H1 (cell line): ENCODE measurements at regions not wholly inside any gene's neighbourhood (a gene's known extent, or its start where the extent isn't known, plus 50 kb on each side); places are given as distances from the start of the nearest gene placed in this dataset.
"Not testable (repeated sequence)": the region's sequence is repeated elsewhere in the genome, so short reads cannot be mapped to it uniquely, and the experiment has no call there.

Experiments
- CHD1 ChIP-seq: IDR thresholded peaks from 2 replicates; pipeline ENCODE4 v1.6.1; 2012; ENCODE audit warnings: low read depth, low read length, improper control_type of control experiment
- EP300 ChIP-seq, 2 experiments: IDR thresholded peaks; 1 replicate in 1 of 2; 2 replicates in 1 of 2; pipeline ENCODE4 v1.6.1; 2011 to 2012; ENCODE audit warnings: low read depth in 2 of 2, low read length in 2 of 2, mild to moderate bottlenecking in 2 of 2, borderline replicate concordance in 1 of 2, inconsistent platforms in 1 of 2, moderate library complexity in 1 of 2
- EZH2 ChIP-seq: fragments of 200-600 bp; sonication (generic); IDR thresholded peaks from 2 replicates; pipeline ENCODE4 v1.7.1; 2012; ENCODE audit warnings: low read depth, mild to moderate bottlenecking, moderate library complexity, low read length, inconsistent platforms; ENCODE audit not compliant: severe bottlenecking
- NRF1 ChIP-seq: IDR thresholded peaks from 2 replicates; pipeline ENCODE4 v1.6.1; 2011; ENCODE audit warnings: mild to moderate bottlenecking, low read depth, low read length, improper control_type of control experiment
- POLR2A ChIP-seq, 2 experiments: IDR thresholded peaks; 1 replicate in 1 of 2; 2 replicates in 1 of 2; pipeline ENCODE4 v1.6.1; 2011; ENCODE audit warnings: low read depth in 2 of 2, low read length in 2 of 2, mild to moderate bottlenecking in 2 of 2; ENCODE audit errors: control extremely low read depth in 1 of 2
- RNF2 ChIP-seq: fragments of 200-900, 300-1000 bp; sonication (generic); IDR thresholded peaks from 2 replicates; pipeline ENCODE4 v1.7.1; 2016; ENCODE audit warnings: borderline replicate concordance, low read depth, mild to moderate bottlenecking, antibody characterized with exemption, low read length; ENCODE audit not compliant: poor library complexity, severe bottlenecking; ENCODE audit errors: missing control alignments
- SAP30 ChIP-seq: fragments of 300-600 bp; sonication (generic); IDR thresholded peaks from 2 replicates; pipeline ENCODE4 v1.7.1; 2012; ENCODE audit warnings: low read length, moderate library complexity, mild to moderate bottlenecking, inconsistent platforms; ENCODE audit not compliant: insufficient read depth, insufficient replicate concordance
- SIX5 ChIP-seq: IDR thresholded peaks from 2 replicates; pipeline ENCODE4 v1.6.1; 2011; ENCODE audit warnings: mild to moderate bottlenecking, low read depth, low read length
- SP2 ChIP-seq: IDR thresholded peaks from 2 replicates; pipeline ENCODE4 v1.6.1; 2012; ENCODE audit warnings: mild to moderate bottlenecking, low read length, inconsistent platforms
- SRF ChIP-seq: IDR thresholded peaks from 2 replicates; pipeline ENCODE4 v1.6.1; 2011; ENCODE audit warnings: mild to moderate bottlenecking, low read depth, low read length, moderate library complexity
- TF ChIP-seq, protein P1 (sequence below): IDR thresholded peaks from 2 replicates; pipeline ENCODE4 v1.6.1; 2011; ENCODE audit warnings: low read length, improper control_type of control experiment
- TF ChIP-seq, protein P2 (sequence below), 3 experiments: IDR thresholded peaks; 1 replicate in 2 of 3; 2 replicates in 1 of 3; pipeline versions ENCODE4 v1.5.1 to v1.6.1; 2011; ENCODE audit warnings: low read length in 3 of 3, mild to moderate bottlenecking in 3 of 3, inconsistent platforms in 2 of 3, low read depth in 1 of 3, moderate library complexity in 1 of 3; ENCODE audit not compliant: insufficient read depth in 1 of 3; ENCODE audit errors: control extremely low read depth in 1 of 3
- TF ChIP-seq, protein P3 (sequence below): IDR thresholded peaks from 2 replicates; pipeline ENCODE4 v1.6.1; 2012; ENCODE audit warnings: low read length, inconsistent platforms

DNA sequence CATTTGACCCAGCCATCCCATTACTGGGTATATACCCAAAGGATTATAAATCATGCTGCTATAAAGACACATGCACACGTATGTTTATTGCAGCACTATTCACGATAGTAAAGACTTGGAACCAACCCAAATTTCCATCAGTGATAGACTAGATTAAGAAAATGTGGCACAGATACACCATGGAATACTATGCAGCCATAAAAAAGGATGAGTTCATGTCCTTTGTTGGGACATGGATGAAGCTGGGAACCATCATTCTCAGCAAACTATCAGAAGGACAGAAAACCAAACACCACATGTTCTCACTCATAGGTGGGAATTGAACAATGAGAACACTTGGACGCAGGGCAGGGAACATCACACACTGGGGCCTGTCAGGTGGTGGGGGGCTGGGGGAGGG, 153.4 kb upstream of the SPRY1 start:
- not testable (repeated sequence) for TF ChIP-seq SIX5; SRF; SAP30; CHD1; EP300 (IDR thresholded peaks at IDR 0.05; ENCODE audit: borderline replicate concordance in 1 of 2, low read depth in 2 of 2, low read length in 2 of 2); NRF1; EZH2; RNF2; SP2; POLR2A (IDR thresholded peaks at IDR 0.05; ENCODE audit: control extremely low read depth in 1 of 2, low read depth in 2 of 2, low read length in 2 of 2)
- TF ChIP-seq, protein P1, sequence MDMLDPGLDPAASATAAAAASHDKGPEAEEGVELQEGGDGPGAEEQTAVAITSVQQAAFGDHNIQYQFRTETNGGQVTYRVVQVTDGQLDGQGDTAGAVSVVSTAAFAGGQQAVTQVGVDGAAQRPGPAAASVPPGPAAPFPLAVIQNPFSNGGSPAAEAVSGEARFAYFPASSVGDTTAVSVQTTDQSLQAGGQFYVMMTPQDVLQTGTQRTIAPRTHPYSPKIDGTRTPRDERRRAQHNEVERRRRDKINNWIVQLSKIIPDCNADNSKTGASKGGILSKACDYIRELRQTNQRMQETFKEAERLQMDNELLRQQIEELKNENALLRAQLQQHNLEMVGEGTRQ, result not testable (repeated sequence)
- TF ChIP-seq, protein P2, sequence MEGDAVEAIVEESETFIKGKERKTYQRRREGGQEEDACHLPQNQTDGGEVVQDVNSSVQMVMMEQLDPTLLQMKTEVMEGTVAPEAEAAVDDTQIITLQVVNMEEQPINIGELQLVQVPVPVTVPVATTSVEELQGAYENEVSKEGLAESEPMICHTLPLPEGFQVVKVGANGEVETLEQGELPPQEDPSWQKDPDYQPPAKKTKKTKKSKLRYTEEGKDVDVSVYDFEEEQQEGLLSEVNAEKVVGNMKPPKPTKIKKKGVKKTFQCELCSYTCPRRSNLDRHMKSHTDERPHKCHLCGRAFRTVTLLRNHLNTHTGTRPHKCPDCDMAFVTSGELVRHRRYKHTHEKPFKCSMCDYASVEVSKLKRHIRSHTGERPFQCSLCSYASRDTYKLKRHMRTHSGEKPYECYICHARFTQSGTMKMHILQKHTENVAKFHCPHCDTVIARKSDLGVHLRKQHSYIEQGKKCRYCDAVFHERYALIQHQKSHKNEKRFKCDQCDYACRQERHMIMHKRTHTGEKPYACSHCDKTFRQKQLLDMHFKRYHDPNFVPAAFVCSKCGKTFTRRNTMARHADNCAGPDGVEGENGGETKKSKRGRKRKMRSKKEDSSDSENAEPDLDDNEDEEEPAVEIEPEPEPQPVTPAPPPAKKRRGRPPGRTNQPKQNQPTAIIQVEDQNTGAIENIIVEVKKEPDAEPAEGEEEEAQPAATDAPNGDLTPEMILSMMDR (IDR thresholded peaks at IDR 0.05; ENCODE audit: control extremely low read depth in 1 of 3, insufficient read depth in 1 of 3, low read depth in 1 of 3, low read length in 3 of 3), result not testable (repeated sequence)
- TF ChIP-seq, protein P3, sequence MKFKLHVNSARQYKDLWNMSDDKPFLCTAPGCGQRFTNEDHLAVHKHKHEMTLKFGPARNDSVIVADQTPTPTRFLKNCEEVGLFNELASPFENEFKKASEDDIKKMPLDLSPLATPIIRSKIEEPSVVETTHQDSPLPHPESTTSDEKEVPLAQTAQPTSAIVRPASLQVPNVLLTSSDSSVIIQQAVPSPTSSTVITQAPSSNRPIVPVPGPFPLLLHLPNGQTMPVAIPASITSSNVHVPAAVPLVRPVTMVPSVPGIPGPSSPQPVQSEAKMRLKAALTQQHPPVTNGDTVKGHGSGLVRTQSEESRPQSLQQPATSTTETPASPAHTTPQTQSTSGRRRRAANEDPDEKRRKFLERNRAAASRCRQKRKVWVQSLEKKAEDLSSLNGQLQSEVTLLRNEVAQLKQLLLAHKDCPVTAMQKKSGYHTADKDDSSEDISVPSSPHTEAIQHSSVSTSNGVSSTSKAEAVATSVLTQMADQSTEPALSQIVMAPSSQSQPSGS, result not testable (repeated sequence)
